Left ventricle myocardium inferior (tissue), 1 donor: ENCODE measurements at regions not wholly inside any gene's neighbourhood (a gene's known extent, or its start where the extent isn't known, plus 50 kb on each side); places are given as distances from the start of the nearest gene placed in this dataset.
"Not testable (repeated sequence)": the region's sequence is repeated elsewhere in the genome, so short reads cannot be mapped to it uniquely, and the experiment has no call there.

Source experiments
- DNase-seq: peaks from one replicate; pipeline ENCODE4 v3.0.0-alpha.2; 2020
- H3K27ac ChIP-seq: fragments of 200-600 bp; replicated peaks from 2 replicates; pipeline ENCODE4 v1.8.0; 2021
- H3K27me3 ChIP-seq: fragments of 200-600 bp; 2 replicates; pipeline ENCODE4 v1.8.0; 2021; ENCODE audit warnings: low read depth
- H3K36me3 ChIP-seq: fragments of 200-600 bp; 2 replicates; pipeline ENCODE4 v1.8.0; 2021
- H3K4me1 ChIP-seq: fragments of 200-600 bp; 2 replicates; pipeline ENCODE4 v1.8.0; 2021
- H3K4me3 ChIP-seq: fragments of 200-600 bp; 2 replicates; pipeline ENCODE4 v1.8.0; 2021; ENCODE audit warnings: mild to moderate bottlenecking, moderate library complexity
- H3K9me3 ChIP-seq: fragments of 200-600 bp; replicated peaks from 2 replicates; pipeline ENCODE4 v1.8.0; 2021
- intact Hi-C: fragments of 100-400 bp; cut with micrococcal nuclease; formaldehyde crosslinking; loops from one replicate; pipeline ENCODE4 v1.11.0; 2022
- TF ChIP-seq, protein P1 (sequence below): fragments of 200-600 bp; IDR thresholded peaks from 2 replicates; pipeline ENCODE4 v1.8.0; 2021; ENCODE audit warnings: antibody characterized with exemption, mild to moderate bottlenecking, borderline replicate concordance
- donor health status: DM: no; HTN: yes; CAD: no; lungs with severe emphysema.

DNA sequence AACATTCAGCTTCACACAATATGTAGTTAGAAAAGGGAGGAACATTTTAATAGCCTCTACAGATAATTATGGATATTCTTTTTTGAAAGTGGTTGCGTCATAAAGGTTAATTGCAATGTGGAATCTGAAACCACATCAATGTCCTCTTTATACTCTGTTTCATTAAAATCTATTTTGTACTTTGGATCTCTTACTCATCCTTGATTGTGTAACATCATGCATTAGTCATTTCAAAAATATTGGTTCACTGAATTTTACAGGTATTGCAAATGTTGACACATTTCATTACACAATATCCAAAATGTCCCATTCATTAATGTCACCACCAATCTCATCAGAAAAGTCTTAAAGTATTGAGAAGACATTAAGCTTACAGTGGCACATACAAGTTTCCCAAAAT, 62.7 kb upstream of the USP9X start:
- no peaks in the 10 kb centered on the region for H3K27me3 ChIP-seq
- H3K4me1 ChIP-seq: no peaks in the 10 kb centered on the region
- intact Hi-C loops: no loop called here
- TF ChIP-seq, protein P1, sequence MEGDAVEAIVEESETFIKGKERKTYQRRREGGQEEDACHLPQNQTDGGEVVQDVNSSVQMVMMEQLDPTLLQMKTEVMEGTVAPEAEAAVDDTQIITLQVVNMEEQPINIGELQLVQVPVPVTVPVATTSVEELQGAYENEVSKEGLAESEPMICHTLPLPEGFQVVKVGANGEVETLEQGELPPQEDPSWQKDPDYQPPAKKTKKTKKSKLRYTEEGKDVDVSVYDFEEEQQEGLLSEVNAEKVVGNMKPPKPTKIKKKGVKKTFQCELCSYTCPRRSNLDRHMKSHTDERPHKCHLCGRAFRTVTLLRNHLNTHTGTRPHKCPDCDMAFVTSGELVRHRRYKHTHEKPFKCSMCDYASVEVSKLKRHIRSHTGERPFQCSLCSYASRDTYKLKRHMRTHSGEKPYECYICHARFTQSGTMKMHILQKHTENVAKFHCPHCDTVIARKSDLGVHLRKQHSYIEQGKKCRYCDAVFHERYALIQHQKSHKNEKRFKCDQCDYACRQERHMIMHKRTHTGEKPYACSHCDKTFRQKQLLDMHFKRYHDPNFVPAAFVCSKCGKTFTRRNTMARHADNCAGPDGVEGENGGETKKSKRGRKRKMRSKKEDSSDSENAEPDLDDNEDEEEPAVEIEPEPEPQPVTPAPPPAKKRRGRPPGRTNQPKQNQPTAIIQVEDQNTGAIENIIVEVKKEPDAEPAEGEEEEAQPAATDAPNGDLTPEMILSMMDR: no peak
- no peaks in the 10 kb centered on the region for H3K36me3 ChIP-seq
- H3K27ac ChIP-seq: no peak overlapping the region
- DNase-seq: no peak
- no peak overlapping the region for H3K4me3 ChIP-seq
- H3K9me3 ChIP-seq: no peaks in the 10 kb centered on the region

DNA sequence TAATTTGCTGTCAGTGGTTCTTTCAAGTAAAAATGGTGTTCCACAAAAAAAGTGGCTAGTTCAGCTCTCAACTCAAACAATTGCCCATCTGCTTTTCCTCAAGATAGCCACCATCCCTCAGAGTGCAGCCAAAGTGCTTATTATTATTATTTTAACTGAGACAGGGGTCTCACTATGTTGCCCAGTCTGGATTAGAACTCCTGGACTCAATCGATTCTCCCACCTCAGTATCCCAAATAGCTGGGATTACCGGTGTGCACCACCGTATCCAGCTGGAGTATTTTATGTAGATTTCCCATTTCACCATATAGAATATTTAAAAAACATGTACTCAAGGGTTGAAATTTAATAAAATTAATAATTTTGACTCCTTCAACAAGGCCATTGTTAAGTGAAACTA, 62.1 kb upstream of the USP9X start:
- Histone ChIP-seq H3K4me3 (no peak overlapping the region), H3K27me3 (no peaks in the 10 kb centered on the region), H3K27ac (no peak overlapping the region), H3K36me3 (no peaks in the 10 kb centered on the region), H3K4me1 (no peaks in the 10 kb centered on the region), H3K9me3 (no peaks in the 10 kb centered on the region)
- intact Hi-C loops: no loop called here
- TF ChIP-seq, protein P1: no peak
- DNase-seq: no peak

DNA sequence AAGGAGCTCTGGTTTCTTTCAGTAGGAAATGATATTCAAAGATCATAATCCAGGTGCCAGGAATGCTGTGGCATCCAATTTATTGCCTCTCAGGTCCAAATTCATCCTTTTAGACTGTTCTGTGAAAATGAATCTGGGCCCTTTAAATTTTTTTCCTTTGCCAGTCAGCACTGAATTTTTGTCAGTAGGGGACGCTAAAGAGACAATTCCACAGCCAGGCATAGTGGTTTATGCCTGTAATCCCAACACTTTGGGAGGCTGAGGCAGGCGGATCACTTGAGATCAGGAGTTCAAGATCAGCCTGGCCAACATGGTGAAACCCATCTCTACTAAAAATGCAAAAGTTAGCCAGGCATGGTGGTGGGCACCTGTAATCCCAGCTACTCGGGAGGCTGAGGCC, 60.9 kb upstream of the USP9X start:
- H3K27me3 ChIP-seq, H3K27ac ChIP-seq, H3K9me3 ChIP-seq, DNase-seq, H3K36me3 ChIP-seq, intact Hi-C loops, H3K4me3 ChIP-seq, H3K4me1 ChIP-seq: not testable (repeated sequence)

DNA sequence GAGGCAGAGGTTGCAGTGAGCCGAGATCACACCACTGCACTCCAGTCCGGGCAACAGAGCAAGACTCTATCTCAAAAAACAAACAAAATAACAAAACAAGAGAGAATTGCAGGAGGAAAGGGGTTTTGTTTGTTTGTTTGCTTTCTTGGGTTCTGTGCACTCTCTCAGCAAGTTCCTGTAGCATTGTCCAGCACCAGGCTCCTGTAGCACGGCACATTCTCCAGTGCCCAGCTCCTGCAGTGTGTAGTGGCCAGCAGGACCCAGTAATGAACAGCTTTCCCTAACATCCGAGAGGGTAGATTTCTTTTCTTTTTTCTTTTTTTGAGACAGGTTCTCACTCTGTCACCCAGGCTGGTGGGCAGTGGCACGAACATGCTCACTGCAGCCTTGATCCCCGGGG, 60.5 kb upstream of the USP9X start:
- H3K4me1 ChIP-seq: no peaks in the 10 kb centered on the region
- no peaks in the 10 kb centered on the region for H3K27me3 ChIP-seq
- no peaks in the 10 kb centered on the region for H3K9me3 ChIP-seq
- DNase-seq: no peak
- TF ChIP-seq, protein P1: no peak
- H3K4me3 ChIP-seq: no peak overlapping the region
- no peaks in the 10 kb centered on the region for H3K36me3 ChIP-seq
- H3K27ac ChIP-seq: no peak overlapping the region
- intact Hi-C loops: no loop called here

DNA sequence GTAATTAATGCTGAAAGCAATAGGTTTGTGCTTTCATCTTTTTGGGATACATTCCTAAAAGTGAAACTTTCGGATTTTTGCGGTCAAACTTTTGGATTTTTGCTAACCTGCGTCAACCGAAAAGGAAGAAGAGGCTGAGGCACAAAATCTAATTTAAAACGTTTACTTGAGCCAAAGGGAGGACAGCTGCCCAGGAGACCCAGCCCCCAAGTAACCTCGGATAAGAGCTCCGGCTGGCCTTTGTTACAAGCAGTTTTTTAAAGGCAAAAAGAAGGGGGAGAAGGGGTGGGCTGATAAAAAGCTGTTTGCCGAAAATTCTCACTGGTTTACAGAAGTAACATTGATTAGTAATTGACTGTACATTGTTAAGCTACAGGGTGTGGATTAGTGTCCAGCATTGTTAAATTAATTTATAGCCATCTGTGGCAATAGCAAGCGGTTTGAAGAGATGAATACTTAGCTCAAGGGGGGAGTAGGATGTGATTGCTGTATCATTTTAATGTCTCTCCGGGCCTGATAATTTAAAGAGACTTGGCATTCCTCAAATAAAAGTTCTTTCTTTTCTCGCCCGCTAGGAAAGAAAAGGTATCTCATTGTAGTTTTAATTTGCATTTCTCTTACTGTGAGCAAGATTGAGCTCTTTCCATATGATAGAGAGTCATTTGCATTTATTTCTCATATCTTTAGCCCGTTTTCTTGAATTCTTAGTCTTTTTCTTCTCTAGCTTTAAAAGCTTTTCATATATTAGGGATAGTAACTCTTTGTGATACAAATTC, 59.1 kb upstream of the USP9X start:
- Histone ChIP-seq H3K9me3 (no peaks in the 10 kb centered on the region), H3K4me1 (no peaks in the 10 kb centered on the region), H3K36me3 (no peaks in the 10 kb centered on the region), H3K27me3 (no peaks in the 10 kb centered on the region), H3K4me3 (no peak overlapping the region), H3K27ac (no peak overlapping the region)
- TF ChIP-seq, protein P1: no peak
- no peak for DNase-seq
- intact Hi-C loops: no loop called here

DNA sequence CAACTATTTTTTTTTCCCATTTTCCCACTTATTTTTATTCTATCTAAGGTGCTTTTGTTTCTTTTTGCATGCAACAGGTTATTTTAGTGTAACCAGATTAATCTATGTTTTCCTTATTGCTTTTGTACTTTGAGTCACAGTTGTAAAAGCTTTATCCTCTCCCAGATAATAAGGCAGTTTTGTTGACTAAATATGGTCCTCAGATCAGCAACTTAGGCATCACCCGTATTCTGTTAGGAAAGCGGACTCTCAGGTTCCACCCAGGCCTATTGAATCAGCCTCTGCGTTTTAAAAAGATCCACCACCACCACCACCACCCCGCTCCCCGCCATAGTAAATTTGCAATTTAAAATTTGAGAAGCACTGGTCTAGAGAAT, 58.6 kb upstream of the USP9X start:
- no peak for DNase-seq
- Histone ChIP-seq H3K9me3 (no peaks in the 10 kb centered on the region), H3K27me3 (no peaks in the 10 kb centered on the region), H3K4me3 (no peak overlapping the region), H3K36me3 (no peaks in the 10 kb centered on the region), H3K4me1 (no peaks in the 10 kb centered on the region), H3K27ac (no peak overlapping the region)
- intact Hi-C loops: no loop called here
- TF ChIP-seq, protein P1: no peak
